GM12878 (cell line): ENCODE measurements at regions not wholly inside any gene's neighbourhood (a gene's known extent, or its start where the extent isn't known, plus 50 kb on each side); places are given as distances from the start of the nearest gene placed in this dataset.

Experiments used
- ATAC-seq: fragments of 200-7000 bp; cut with Tn5 transposase; 3 replicates; pipeline ENCODE4 v1.9.1; 2020; ENCODE audit warnings: mild to moderate bottlenecking, moderate library complexity
- BruUV-seq: library from RNA; stranded (reverse); fragments of 400-500 nt; replicated peaks from 2 replicates; lab custom pipeline; 2021; lab: Mats Ljungman, UMichigan
- CTCF ChIA-PET: fragments of 300-600 bp; sonication (Branson Sonifier 250); formaldehyde crosslinking; extraction: SDS; loops from one replicate; lab custom pipeline; 2021; ENCODE audit warnings: inconsistent platforms; lab: Yijun Ruan, JAX
- POLR2A ChIA-PET: fragments of 350-600 bp; formaldehyde crosslinking; extraction: SDS; loops from one replicate; lab custom pipeline; 2021; ENCODE audit warnings: inconsistent platforms; lab: Charles Lee
- RAD21 ChIA-PET: fragments of 300-600 bp; sonication (Branson Sonifier 250); formaldehyde crosslinking; loops from one replicate; lab custom pipeline; 2023; ENCODE audit warnings: antibody characterized with exemption; ENCODE audit not compliant: unreplicated experiment; lab: Charles Lee
- SMC1A ChIA-PET: fragments of 300-600 bp; sonication (Branson Sonifier 250); formaldehyde crosslinking; loops from one replicate; lab custom pipeline; 2023; ENCODE audit not compliant: unreplicated experiment, uncharacterized antibody; lab: Charles Lee
- DNase-seq: peaks from one replicate; pipeline ENCODE4 v3.0.0-alpha.2; 2011; ENCODE audit warnings: low read depth, low spot score
- FAIRE-seq: peaks from 3 replicates; lab custom pipeline; 2011; peaks lifted over from hg19 to GRCh38; lab: Jason Lieb, UNC
- H2AFZ ChIP-seq: 2 replicates; pipeline ENCODE4 v1.6.0; 2011; ENCODE audit warnings: low read depth, low read length, control low read depth; ENCODE audit not compliant: control insufficient read depth
- H3K27ac ChIP-seq: 2 replicates; pipeline ENCODE4 v1.5.1; 2011; ENCODE audit warnings: control low read depth; ENCODE audit not compliant: control insufficient read depth, insufficient read depth
- H3K27me3 ChIP-seq, 2 experiments: replicated peaks in 1 of 2; 2 replicates each; pipeline versions ENCODE4 v1.6.0 to v1.6.1; 2011; ENCODE audit warnings: low read length in 1 of 2; ENCODE audit not compliant: control insufficient read depth in 2 of 2, insufficient read depth in 2 of 2
- H3K36me3 ChIP-seq, 2 experiments: 2 replicates each; pipeline ENCODE4 v1.5.1; 2011; ENCODE audit warnings: low read length in 1 of 2; ENCODE audit not compliant: control insufficient read depth in 2 of 2, insufficient read depth in 2 of 2
- H3K4me1 ChIP-seq: 2 replicates; pipeline ENCODE4 v1.6.1; 2011; ENCODE audit warnings: mild to moderate bottlenecking, low read length, moderate library complexity, mixed read lengths; ENCODE audit not compliant: control insufficient read depth, insufficient read depth
- H3K4me2 ChIP-seq: 2 replicates; pipeline ENCODE4 v1.6.0; 2011; ENCODE audit warnings: control low read depth; ENCODE audit not compliant: control insufficient read depth, insufficient read depth
- H3K4me3 ChIP-seq: fragments of 200-600 bp; sonication (generic); 2 replicates; pipeline ENCODE4 v1.5.1; 2016
- H3K79me2 ChIP-seq: 2 replicates; pipeline ENCODE4 v1.6.0; 2011; ENCODE audit warnings: low read length; ENCODE audit not compliant: control insufficient read depth, insufficient read depth
- H3K9ac ChIP-seq: 2 replicates; pipeline ENCODE4 v1.8.0; 2011; ENCODE audit warnings: low read length, control low read depth, mixed read lengths; ENCODE audit not compliant: control insufficient read depth, insufficient read depth
- H3K9me3 ChIP-seq: replicated peaks from 3 replicates; pipeline ENCODE4 v1.5.1; 2011; ENCODE audit warnings: mild to moderate bottlenecking, low read length; ENCODE audit not compliant: control insufficient read depth, insufficient read depth
- H4K20me1 ChIP-seq: 2 replicates; pipeline ENCODE4 v1.6.0; 2011; ENCODE audit not compliant: control insufficient read depth, insufficient read depth
- CUX1 ChIP-seq: IDR thresholded peaks from 2 replicates; pipeline ENCODE4 v1.6.1; 2012; ENCODE audit warnings: improper control_type of control experiment, low read depth, low read length; ENCODE audit not compliant: insufficient replicate concordance
- NFYB ChIP-seq: IDR thresholded peaks from 2 replicates; pipeline ENCODE4 v1.6.1; 2011; ENCODE audit warnings: low read depth, mild to moderate bottlenecking, low read length, improper control_type of control experiment, moderate library complexity; ENCODE audit not compliant: insufficient read depth
- NKRF ChIP-seq: fragments of 450-650 bp; conservative IDR thresholded peaks from 2 replicates; pipeline ENCODE4 v1.6.1; 2017; ENCODE audit warnings: mild to moderate bottlenecking, moderate library complexity
- RBBP5 ChIP-seq: fragments of 200-600 bp; sonication (generic); conservative IDR thresholded peaks from 2 replicates; pipeline ENCODE4 v1.6.1; 2016
- SMAD1 ChIP-seq: fragments of 450-650 bp; IDR thresholded peaks from 2 replicates; pipeline ENCODE4 v1.6.1; 2018; ENCODE audit warnings: mild to moderate bottlenecking, low read depth; ENCODE audit not compliant: partially characterized antibody
- SREBF2 ChIP-seq: IDR thresholded peaks from 2 replicates; pipeline ENCODE4 v1.6.1; 2012; ENCODE audit warnings: mild to moderate bottlenecking, low read length
- TCF7 ChIP-seq: IDR thresholded peaks from 2 replicates; pipeline ENCODE4 v1.6.1; 2014; ENCODE audit warnings: antibody characterized with exemption, borderline replicate concordance
- WRNIP1 ChIP-seq: IDR thresholded peaks from 2 replicates; pipeline ENCODE4 v1.6.1; 2011; ENCODE audit warnings: low read depth, low read length, improper control_type of control experiment, borderline replicate concordance
- WGBS: methylation state at CpG from one replicate; pipeline ENCODE4 v1.1.6; 2016; ENCODE audit warnings: low lambda C conversion rate; ENCODE audit not compliant: insufficient replicate concordance, insufficient coverage; ENCODE audit errors: missing lambda C conversion rate; 5-methylcytosine and 5-hydroxymethylcytosine counted together
- in situ Hi-C: fragments of 300-500 bp; cut with MboI; formaldehyde crosslinking; loops from 9 replicates; pipeline ENCODE4 v1.14.3; 2018; ENCODE audit warnings: mixed read lengths
- intact Hi-C: fragments of 100-400 bp; cut with micrococcal nuclease; formaldehyde crosslinking; loops from one replicate; pipeline ENCODE4 v1.14.2; 2022; ENCODE audit not compliant: unreplicated experiment

- Histone ChIP-seq H3K4me1 (no peaks in the 10 kb centered on the region), H3K27me3 (no peaks in the 10 kb centered on the region), H3K4me3 (no peak overlapping the region), H3K4me2 (no peak overlapping the region), H3K79me2 (no peaks in the 10 kb centered on the region), H2AFZ (no peak overlapping the region), H3K27ac (no peak overlapping the region), H4K20me1 (no peaks in the 10 kb centered on the region), H3K36me3 (no peaks in the 10 kb centered on the region), H3K9ac (no peak overlapping the region), H3K9me3 (no peaks in the 10 kb centered on the region)
- TF ChIP-seq NKRF (no peak), TCF7 (no peak), NFYB (no peak), CUX1 (no peak), RBBP5 (no peak), SMAD1 (no peak), WRNIP1 (no peak), SREBF2 (no peak)
- ATAC-seq (no peak), DNase-seq (no peak), FAIRE-seq (no peak)
- no TSS peak for BruUV-seq
- in situ Hi-C loops: no loop called here
- CTCF ChIA-PET: interaction anchor here (3.6 kb wide), 1 partner anchor 11 kb away, joined by 31 read pairs; no protein-coding TSS in a partner anchor
- WGBS: 82% methylated on average over 1 of the region's 1 CpG
- SMC1A ChIA-PET: interaction anchor here (0.7 to 1.9 kb wide), 3 partner anchors 26 to 222 kb away, joined by 3 to 4 read pairs (median 3); no protein-coding TSS in a partner anchor
- intact Hi-C loops: no loop called here
- POLR2A ChIA-PET: no interaction called here
- RAD21 ChIA-PET: no interaction called here
Measured at GRCh38 chr18:42288129-42288528, 333.1 kb downstream of the PIK3C3 start.
